HG03354 (cell line): ENCODE measurements at regions not wholly inside any gene's neighbourhood (a gene's known extent, or its start where the extent isn't known, plus 50 kb on each side); places are given as distances from the start of the nearest gene placed in this dataset.

Experiments used
- ATAC-seq: cut with Tn5 transposase; IDR thresholded peaks from one replicate; pipeline ENCODE4 v1.9.1; 2021; ENCODE audit warnings: mild to moderate bottlenecking; ENCODE audit not compliant: unreplicated experiment, poor library complexity, severe bottlenecking

DNA sequence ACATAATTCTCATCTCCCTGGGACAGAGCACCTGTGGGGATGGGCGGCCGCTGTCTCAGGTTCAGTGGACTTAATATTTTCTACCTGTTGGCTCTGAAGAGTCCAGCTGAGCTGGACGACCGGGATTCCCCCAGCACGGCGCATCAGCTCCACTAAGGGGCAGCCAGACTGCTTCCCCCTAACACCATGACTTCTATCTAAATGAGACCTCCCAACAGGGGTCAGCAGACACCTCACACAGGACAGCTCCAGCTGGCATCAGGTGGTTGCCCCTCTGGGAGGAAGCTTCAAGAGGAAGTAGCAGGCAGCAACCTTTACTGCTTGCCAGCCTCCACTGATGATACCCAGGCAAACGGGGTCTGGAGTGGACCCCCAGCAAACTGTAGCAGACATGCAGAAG is 226.0 kb upstream of the DSEL start:
- no peak for ATAC-seq

DNA sequence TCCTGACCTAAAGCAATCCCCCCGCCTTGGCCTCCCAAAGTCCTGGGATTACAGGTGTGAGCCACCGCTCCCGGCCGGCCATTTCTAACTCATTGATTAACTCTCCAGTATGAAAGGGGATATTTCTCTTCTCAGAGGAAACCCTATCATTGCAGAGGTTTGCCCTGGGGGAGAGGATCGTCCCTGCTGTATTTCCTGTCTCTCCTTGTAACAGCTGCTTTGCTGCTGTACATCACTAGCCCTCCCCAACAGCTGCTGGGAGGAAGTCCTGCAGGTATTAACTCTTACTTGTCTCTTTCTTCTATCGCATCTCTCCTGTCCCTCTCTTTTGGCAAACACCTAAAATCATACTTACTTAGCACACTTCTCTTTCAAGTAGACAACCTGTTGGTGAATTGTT is 219.0 kb upstream of the DSEL start:
- ATAC-seq: no peak

DNA sequence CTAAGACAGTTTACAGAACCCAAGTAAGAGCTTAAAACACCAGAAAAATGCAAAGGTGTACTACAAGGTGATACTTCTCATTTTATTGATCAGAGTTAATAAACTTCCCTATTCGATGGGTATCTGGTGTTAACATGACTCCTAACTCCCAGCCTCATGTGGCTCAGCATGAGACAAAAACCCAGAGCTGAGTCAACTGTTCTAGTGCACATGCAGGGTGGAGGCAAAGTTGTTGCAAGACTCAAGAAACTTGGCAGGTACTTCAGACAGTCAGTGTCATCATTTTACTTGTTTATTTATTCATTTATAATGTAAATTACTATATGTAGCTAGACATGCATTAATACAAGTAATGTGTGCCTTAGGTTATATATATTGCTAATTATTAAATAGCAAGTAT is 216.6 kb upstream of the DSEL start:
- no peak for ATAC-seq

DNA sequence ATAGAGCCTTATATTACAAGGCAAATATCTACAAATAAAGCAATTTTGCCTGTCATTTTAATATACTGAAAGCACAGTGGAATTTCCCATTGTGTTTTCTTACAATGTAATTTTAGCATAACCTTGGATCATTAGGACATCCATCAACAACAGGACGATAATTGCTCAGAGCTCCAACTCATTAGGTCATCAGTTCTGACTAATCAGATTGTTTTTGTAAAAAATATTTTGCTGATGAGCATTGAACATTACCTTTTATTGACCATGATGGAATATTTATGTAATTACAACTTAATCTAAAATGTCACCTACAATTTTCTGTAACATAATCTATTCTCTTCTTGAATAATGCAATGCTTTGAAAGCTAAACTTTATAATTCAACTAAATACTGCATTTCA is 215.3 kb upstream of the DSEL start:
- no peak for ATAC-seq

DNA sequence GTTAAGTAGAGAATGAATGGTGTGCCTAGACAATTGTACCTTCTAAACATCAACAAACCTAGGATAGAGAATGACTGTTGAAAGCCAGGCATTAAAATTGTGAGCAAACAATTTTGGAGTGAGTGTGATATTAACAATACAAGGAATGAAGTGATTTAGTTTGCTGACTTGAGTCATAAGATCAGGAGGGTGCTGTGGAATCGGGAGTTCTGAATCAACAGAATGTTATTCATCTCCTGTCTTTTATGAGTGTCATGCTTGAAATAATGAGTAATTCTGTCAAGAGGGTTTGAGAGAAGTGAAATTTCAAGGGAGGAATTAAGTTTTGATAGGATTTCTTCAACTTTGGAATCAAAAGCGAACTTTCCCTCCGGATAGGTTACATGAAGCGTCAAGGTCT is 214.4 kb upstream of the DSEL start:
- ATAC-seq: no peak

DNA sequence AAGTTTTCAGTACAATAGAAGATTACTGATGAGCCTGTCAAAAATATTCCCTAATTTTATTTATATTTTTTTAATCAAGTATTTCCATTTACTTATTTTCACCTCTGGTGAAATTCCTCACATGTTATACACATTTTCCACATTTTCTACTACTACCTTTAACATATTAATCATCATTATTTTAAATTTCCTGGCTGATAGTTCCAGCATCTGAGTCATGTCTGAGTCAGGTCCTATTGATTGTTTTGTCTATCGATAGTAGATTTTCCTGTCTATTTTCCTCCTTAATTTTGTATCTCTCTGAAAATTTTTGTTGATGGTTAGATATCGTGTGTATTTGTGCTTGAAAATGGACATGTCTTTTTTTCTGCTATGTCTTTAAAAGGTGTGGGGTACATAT is 211.8 kb upstream of the DSEL start:
- no peak for ATAC-seq

DNA sequence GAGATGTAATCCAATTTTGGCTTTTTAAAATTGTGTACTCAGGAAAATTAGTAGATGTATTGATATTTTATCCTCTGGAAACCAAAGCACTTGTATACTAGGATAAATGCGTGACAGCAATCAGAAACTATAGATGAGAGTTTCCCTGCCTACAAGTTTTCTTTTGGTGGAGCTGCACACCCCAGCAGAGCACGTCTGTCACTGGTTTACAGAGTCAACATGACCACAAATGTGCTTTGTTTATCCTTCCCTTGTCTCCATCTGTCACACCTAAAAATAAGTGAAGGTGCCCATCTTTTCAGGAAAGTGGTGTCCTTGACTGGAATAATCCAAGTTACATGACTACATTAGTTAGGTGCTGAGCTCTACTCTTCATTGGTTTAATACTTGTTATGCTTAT is 210.4 kb upstream of the DSEL start:
- no peak for ATAC-seq

DNA sequence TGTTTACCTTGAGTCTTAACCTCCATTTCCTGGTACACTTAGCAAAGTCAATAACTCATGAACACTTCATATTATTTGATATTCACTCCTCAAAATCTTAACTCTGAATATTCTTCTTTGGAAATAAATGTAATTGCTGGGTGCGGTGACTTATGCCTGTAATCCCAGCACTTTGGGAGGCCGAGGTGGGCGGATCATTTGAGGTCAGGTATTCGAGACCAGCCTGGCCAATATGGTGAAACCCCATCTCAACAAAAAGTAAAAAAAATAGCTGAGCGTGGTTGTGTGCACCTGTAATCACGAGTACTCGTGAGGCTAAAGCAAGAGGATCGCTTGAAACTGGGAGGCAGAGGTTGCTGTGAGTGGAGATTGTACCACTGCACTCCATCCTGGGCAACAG is 201.3 kb upstream of the DSEL start:
- no peak for ATAC-seq

DNA sequence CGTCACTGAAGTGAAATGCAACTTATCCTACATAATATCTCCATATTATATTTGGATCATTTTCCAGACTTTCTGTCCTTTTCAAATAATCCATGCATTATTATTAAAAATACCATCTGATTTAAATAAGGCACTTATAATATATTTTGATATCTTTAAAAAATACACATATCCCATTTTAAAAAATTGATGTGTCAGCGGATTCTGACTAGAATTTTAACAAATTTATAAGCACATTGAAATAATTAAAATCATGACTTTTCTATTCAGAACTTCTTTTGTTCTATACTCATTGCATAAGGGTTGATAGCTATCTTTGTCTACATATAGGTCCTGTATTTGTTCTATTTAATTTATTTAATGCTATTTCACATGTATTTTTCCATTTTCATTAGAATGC is 199.0 kb upstream of the DSEL start:
- ATAC-seq: no peak

DNA sequence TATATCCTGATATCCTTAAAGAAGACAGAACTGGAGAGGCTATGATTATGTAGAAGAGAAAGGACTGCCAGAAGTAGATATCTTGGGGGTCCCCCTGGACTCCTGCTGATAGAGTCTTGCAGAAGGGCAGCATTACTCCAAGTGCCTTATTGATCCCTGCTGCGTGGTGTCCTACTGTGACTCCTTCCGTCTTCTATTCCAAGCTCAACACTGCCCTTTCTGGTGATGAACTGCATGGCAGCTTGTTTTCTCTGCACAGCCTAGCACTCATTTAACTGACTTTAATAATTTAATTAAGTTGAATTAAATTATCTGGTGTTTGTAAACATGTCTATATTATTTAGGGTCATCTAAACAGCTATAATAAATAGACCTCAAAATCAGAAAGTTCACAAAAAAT is 194.1 kb upstream of the DSEL start:
- ATAC-seq: no peak

DNA sequence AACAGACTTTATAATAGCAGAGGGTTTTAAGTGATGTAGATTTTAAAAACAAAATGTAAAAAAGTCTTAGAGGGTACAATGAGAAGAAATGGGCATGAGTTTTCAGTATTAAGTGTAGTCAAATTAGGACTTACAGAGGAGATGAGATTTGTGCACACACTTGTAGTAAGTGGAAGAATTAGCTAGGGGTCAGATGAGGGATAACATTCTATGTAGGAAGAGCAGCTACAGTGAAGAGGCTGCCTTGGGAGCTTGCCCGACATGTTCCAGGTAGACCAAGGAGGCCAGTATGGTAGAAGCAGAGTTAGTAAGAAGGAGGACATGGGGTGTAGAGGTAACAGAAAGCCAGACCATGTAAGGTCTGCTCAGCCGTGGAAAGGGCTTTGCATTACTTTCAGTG is 189.2 kb upstream of the DSEL start:
- ATAC-seq: no peak

DNA sequence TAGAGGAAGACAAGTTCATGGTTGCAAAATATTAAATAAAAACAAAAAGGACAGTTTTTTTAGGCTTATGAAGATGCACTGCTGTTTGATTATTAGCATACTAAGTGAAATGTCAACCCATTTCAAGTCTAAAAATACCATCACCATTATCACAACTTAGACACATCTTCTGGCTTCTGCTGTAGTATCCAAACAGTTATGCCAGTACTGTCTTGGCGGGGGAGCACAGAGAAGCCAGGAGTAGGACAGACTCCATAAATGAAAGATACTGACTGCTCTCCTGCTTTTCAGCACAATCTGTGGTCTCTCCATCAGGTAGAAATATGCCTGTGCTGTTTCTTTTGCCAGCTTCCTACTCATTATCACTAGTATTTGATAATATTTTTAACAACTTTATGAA is 179.2 kb upstream of the DSEL start:
- no peak for ATAC-seq

DNA sequence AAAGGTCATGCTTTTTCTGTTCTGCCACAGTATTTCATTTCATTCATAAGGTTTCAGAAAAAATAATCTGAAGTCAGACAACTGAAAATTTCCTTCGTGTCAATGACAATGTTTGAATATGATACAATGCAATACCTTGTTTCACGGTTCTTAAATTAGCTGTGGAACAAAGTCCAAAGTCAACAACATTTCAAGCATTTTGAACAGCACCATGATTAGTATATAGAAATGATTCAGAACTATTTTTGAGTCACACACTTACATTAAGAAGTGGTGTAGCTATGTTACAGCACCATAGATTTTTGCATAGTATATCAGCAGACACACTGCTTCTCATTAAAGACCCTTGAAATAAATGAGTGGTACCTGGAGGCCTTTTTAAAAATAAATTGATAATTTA is 178.3 kb upstream of the DSEL start:
- ATAC-seq: no peak

DNA sequence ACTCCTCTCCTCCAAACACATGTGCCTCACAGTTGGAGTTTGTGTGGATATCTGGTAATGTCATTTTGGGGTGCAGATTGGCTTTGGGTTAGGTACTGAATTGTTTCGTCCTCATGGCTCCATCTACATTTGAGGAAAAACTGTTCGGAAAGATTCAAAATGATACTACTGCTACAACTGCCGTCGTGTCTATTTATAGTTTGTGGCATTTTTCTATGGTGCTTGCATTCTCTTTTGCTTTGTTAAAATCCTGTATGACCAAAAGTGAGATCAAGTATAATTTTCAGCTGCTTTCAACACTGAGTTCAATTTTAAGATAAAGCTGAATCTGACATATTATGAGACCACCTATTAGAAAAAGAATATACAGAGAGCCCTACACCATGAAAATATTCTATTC is 176.3 kb upstream of the DSEL start:
- no peak for ATAC-seq

DNA sequence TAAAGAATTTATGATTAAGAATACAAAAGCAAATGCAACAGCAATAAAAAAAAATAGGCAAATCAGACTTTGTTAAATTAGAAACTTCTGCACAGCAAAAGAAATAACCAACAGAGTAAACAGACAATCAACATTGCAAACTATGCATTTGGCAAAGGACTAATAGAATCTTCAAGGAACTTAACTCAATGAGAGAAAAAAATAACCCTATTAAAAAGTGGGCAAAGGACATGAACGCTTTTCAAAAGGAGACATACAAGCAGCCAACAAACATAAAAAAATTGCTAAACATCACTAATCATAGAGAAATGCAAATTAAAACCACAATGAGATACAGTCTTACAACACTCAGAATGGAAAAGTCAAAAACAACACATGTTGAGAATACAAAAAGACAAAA is 166.0 kb upstream of the DSEL start:
- ATAC-seq: no peak

DNA sequence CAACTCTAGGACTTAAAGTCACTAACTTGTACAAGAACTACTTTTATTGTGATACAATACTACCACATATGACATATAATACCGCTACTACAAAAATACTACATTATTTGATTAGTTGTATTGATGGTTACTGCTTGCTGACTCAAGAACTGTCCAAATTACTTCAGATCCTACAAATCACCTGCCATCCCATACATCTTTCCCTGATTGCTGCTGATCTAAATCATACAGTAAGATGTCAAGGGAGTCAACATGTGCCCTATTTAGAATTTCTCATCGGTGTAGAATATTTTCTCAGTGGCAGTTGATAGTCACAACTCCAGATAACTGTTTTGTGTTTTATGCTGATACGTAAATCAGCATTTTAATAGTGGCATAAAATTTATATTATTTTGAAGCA is 161.0 kb upstream of the DSEL start:
- no peak for ATAC-seq

DNA sequence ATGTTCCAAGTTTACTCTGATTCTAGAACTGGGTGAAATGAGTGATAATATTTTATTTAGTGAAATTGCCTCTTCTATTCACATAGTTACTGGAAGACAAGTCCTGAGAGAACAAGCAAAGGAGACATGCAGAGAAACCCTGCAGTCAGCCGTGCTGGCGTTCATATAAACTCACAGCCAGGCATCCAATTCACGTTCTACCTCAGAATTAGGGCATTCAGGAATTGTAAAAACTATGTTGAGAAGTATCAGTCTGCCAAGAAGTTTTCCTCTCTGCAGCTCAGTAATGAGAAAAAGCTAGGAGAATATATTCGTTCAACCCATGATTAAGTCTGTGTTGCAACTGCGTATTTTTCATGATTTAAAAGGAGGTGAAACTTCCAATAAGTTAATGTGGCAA is 156.2 kb upstream of the DSEL start:
- ATAC-seq: no peak

DNA sequence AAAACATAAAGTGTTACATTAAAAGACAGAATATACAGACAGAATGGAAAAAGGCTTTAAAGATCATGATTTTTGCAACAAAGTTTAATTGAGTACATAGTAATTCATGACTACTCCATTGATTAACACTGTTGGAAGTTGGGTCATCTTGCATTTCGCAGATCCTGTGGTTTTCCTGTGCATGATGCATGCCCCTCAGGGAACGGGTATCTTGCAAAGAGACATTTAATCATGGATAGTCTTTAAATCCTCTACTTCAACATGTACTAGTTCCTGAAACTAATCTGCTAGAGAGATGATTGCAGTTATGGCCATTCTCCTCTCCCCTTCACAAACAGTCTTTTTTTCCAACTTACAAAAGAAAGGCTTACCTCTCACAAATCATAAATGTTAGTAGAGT is 155.6 kb upstream of the DSEL start:
- ATAC-seq: no peak

DNA sequence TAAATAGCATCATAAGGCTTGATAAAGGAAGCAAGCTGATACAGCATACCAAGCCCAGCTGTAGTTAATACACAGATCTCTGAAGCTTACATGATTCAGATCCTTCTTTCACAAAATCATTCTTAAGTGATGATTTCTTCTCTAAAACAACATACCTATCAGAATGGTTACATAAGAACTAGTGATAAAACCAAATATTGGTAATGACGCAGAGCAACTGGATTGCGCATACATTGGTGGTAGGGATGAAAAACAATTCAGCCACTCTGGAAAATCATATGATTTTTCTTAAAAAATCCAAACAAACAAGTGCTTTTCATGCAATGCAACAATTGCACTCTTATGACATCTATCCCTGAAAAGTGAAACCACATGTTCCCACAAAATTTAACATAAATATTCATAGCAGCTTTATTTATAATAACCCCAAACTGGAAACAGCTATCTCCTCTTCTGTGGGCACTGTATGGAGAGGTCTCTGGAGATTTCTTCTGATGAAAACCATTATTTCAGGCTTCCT is 153.6 kb upstream of the DSEL start:
- ATAC-seq: no peak

DNA sequence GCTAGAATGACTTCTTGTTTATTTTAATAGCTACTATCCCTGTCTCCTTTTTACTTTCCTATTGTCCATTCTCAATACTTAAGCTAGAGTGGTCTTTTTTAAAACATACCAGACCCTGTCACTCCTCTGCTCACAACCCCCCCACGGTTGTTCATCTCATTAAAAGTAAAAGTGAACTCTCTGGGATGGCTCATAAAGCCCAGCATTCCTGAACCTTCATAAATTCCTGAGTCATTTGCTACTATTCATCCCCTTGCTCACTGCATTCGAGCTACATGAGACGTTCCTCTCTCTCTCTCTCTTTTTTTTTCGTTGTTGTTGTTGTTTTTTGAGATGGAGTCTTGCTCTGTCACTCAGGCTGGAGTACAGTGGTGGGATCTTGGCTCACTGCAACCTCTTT is 148.7 kb upstream of the DSEL start:
- ATAC-seq: no peak

DNA sequence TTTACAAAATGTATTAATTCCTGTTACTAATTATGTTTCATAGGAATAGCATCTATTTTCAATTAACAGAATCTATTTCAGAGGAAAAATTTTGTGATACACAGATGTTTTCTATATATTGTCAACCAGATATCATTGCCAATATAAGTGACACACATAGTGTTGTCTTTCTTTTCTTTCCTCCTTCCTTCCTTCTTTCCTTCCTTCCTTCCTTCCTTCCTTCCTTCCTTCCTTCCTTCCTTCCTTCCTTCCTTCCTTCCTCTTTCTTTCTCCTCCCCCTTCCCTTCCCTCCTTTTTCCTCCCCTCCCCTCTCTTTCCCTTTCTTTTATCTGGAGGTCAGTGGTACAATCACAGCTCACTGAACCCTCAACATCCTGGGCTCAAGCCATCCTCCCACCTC is 146.5 kb upstream of the DSEL start:
- no peak for ATAC-seq

DNA sequence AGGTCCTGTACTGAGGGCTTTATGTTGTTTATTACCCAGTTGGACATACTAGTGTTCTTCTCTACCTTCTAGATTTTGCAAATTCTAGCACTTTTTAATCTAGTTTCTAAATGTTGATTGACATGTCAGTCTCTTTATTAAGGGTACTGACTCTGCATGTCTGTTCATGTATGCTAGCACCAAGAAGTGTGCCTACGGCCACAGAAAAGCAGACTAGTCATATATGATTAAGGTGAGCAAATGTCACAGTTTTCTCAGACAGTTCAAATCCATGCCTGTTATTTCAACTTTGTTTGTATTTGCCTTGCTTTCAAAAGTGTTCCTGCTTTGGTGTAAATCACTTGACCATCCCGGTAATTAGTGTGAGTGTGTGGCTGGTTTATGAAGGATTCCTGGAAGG is 145.0 kb upstream of the DSEL start:
- ATAC-seq: no peak

DNA sequence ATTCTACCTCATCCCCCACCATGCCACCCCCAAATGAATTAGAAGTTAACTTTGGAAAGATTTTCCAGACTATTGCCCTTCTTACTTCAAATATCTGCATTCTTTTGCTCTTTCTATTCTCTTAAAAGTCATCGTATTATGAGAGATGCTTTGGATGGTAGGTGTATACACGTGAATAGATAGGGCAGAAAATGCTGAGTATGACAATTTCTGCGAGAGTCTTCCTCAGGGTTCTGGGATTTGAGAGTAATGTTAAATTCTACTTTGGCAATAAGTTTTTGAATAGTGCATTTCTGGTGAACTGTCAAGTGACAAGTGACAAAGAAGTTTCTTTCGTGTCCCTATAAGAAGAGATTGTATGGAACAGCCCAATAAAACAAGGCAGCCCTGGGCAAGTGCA is 137.6 kb upstream of the DSEL start:
- ATAC-seq: no peak
